GM12872 (cell line): ENCODE measurements at regions not wholly inside any gene's neighbourhood (a gene's known extent, or its start where the extent isn't known, plus 50 kb on each side); places are given as distances from the start of the nearest gene placed in this dataset.

Experiments
- CTCF ChIP-seq: IDR thresholded peaks from 3 replicates; pipeline ENCODE4 v1.5.1; 2011; ENCODE audit warnings: low read depth, mild to moderate bottlenecking, low read length, moderate library complexity; ENCODE audit not compliant: insufficient read depth

DNA sequence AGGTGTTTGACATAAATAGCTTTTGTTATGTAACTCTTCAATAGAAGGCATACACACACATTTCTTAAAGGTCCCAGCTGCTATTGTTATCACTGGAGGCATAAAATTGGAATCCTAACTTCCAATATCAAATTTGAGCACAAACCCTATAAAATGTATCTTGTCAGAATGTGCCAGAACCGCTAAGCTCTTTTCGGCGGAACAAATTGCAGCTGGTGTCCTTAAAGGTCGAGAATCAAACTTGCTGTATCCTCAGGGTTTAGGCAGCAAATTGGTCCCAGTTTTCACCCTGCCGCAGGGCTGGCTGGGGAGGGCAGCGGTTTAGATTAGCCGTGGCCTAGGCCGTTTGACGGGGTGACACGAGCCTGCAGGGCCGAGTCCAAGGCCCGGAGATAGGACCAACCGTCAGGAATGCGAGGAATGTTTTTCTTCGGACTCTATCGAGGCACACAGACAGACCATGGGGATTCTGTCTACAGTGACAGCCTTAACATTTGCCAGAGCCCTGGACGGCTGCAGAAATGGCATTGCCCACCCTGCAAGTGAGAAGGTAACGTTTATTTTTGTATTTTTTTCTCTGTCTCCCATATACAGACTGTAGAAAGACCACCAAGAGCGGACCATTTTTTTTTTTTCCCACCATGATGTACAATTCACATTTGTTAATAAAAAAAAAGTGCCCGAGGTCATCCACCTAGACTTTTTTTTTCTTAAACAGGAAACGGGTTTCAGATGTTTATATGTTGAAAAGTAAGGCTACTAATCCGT, 297.1 kb downstream of the IRF8 start:
- no peak for TF ChIP-seq CTCF

DNA sequence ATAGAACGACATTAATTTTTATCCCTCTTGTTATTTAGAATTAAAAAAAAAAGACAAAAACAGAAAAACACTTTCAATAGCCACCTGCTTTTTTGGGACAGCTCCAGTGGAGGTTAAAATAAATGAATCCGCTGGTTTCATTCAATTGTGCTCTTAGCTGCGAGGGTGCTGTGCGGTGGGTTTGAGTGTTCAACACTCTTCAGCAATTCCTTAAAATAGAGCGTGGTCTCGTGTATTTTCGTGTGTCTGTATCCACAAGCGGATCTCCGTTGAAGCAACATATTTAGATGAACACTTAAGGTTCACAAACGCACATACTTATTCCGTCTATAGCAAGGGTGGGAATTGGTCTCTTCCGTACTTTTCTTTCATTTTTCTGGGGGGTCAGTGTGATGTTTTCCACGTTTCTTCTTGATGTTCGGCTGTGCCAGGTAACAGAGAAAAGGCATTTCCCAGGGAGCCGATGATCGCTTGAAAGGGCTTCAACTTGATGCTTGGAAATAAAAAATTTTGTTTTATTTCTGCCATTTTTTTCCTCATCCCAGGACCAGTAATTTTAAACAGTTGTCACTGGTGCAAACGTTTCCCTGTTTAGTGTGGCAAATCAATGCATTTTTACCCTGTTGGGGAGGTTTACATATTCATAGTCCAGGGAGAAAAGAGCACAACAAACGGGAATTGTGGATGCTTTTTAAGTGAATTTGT, 297.9 kb downstream of the IRF8 start:
- no peak for TF ChIP-seq CTCF

GRCh38 chr16:86198206-86199118, 299.5 kb downstream of the IRF8 start:
- TF ChIP-seq CTCF = no peak

DNA sequence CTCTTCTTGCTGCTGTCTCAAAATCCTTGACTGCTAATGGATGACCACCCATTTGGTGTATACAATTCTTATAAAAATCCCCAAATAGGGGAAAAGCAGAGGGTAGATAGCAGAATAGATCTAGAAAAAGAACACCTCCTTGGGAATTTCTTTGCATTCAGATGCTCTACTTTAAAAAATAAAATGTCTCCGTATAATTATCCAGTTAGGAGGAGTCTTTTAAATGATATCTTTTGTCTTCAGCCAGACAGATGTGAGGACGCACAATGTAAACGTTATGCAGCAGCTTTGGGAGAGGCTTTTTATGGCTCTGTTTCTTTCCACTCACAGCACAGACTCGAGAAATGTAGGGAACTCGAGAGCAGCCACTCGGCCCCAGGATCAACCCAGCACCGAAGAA, 300.2 kb downstream of the IRF8 start:
- no peak for TF ChIP-seq CTCF

- no peak for TF ChIP-seq CTCF
Observed at GRCh38 chr16:86199871-86200695, 301.1 kb downstream of the IRF8 start.

- no peak for TF ChIP-seq CTCF
Observed at GRCh38 chr16:86200722-86201121, 301.8 kb downstream of the IRF8 start.

DNA sequence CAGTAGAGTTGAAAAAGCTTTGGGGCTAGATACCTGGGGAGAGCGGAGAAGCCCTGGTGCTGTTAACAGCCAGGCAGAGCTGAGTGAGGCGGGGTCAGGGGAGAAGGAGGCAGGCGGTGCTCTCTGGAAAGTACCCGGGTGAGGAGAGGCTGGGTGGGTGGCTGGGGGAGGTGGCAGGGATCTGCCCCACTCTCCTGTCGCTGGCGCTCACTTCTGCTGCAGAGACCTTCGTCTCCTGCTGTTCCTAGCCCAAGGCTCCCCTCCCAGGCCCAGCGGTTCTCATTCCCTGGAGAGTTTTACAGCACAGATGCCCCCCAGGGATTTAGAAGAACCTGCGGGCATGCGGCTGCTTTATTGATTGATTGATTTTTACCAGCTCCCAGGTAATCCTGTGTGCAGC, 302.8 kb downstream of the IRF8 start:
- no peak for TF ChIP-seq CTCF
